K562 (cell line): ENCODE measurements at regions not wholly inside any gene's neighbourhood (a gene's known extent, or its start where the extent isn't known, plus 50 kb on each side); places are given as distances from the start of the nearest gene placed in this dataset.

Experiments used
- ATAC-seq: fragments of 200-7000 bp; cut with Tn5 transposase; 3 replicates; pipeline ENCODE4 v1.9.1; 2020; ENCODE audit warnings: moderate library complexity
- BruUV-seq: library from RNA; stranded (reverse); fragments of 400-500 nt; replicated peaks from 2 replicates; lab custom pipeline; 2021; lab: Mats Ljungman, UMichigan
- CTCF ChIA-PET: fragments of 300-600 bp; formaldehyde crosslinking; extraction: SDS; loops from one replicate; lab custom pipeline; 2021; ENCODE audit warnings: low intra/inter-chr PET ratio; lab: Yijun Ruan, JAX
- POLR2A ChIA-PET: fragments of 300-600, 350-650 bp; sonication (Branson Sonifier 250); formaldehyde crosslinking; extraction: SDS; loops from one replicate; lab custom pipeline; 2021; ENCODE audit warnings: antibody characterized with exemption, inconsistent platforms; lab: Yijun Ruan, JAX
- DNase-seq, 4 experiments: peaks; one replicate each; pipeline versions ENCODE4 v3.0.0 to v3.0.0-alpha.2; 2011 to 2018; ENCODE audit warnings: low spot score in 3 of 4, mixed read lengths in 3 of 4; ENCODE audit errors: extremely low read depth in 1 of 4
- FAIRE-seq: peaks from 2 replicates; lab custom pipeline; 2011; peaks lifted over from hg19 to GRCh38; lab: Jason Lieb, UNC
- H2AFZ ChIP-seq: 2 replicates; pipeline ENCODE4 v1.6.0; 2011; ENCODE audit warnings: low read depth, low read length, control low read depth, inconsistent platforms
- H3K27ac ChIP-seq: fragments of 200-600 bp; 3 replicates; pipeline ENCODE4 v1.8.0; 2011; ENCODE audit warnings: low read depth, mild to moderate bottlenecking, control low read depth, inconsistent platforms, low read length, moderate library complexity, mixed read lengths; ENCODE audit errors: extremely low read depth
- H3K27me3 ChIP-seq, 2 experiments: fragments of 300-600 bp in 1 of 2; 2 replicates in 1 of 2; 3 replicates in 1 of 2; pipeline versions ENCODE4 v1.6.0 to v1.8.0; 2011; ENCODE audit warnings: inconsistent platforms in 2 of 2, low read length in 2 of 2, mild to moderate bottlenecking in 1 of 2, mixed read lengths in 1 of 2, moderate library complexity in 1 of 2; ENCODE audit not compliant: control insufficient read depth in 2 of 2, insufficient read depth in 2 of 2
- H3K36me3 ChIP-seq: fragments of 300-600 bp; 3 replicates; pipeline ENCODE4 v1.8.0; 2011; ENCODE audit warnings: mild to moderate bottlenecking, low read length, inconsistent platforms; ENCODE audit not compliant: control insufficient read depth, insufficient read depth
- H3K4me1 ChIP-seq, 2 experiments: fragments of 200-600 bp in 1 of 2; replicated peaks in 1 of 2; 2 replicates in 1 of 2; 3 replicates in 1 of 2; pipeline versions ENCODE4 v1.5.1 to v1.8.0; 2011; ENCODE audit warnings: inconsistent platforms in 2 of 2, low read length in 2 of 2, mild to moderate bottlenecking in 1 of 2, mixed read lengths in 1 of 2, moderate library complexity in 1 of 2; ENCODE audit not compliant: control insufficient read depth in 2 of 2, insufficient read depth in 2 of 2
- H3K4me2 ChIP-seq: 2 replicates; pipeline ENCODE4 v1.6.1; 2011; ENCODE audit warnings: low read length, control low read depth, inconsistent platforms, mixed read lengths; ENCODE audit not compliant: insufficient read depth
- H3K4me3 ChIP-seq: fragments of 200-600 bp; sonication (generic), shearing (Covaris generic); 2 replicates; pipeline ENCODE4 v1.5.1; 2016; ENCODE audit warnings: control low read depth, inconsistent platforms
- H3K79me2 ChIP-seq: fragments of 200-600 bp; 3 replicates; pipeline ENCODE4 v1.8.0; 2011; ENCODE audit warnings: low read length, inconsistent platforms; ENCODE audit not compliant: control insufficient read depth, insufficient read depth
- H3K9ac ChIP-seq, 2 experiments: 2 replicates each; pipeline versions ENCODE4 v1.6.0 to v1.6.1; 2011; ENCODE audit warnings: low read depth in 2 of 2, low read length in 2 of 2, control low read depth in 1 of 2, inconsistent platforms in 1 of 2, mild to moderate bottlenecking in 1 of 2, mixed read lengths in 1 of 2; ENCODE audit not compliant: insufficient read depth in 1 of 2
- H3K9me1 ChIP-seq: one replicate; pipeline ENCODE4 v1.6.0; 2011; ENCODE audit warnings: inconsistent platforms, mild to moderate bottlenecking, low read length, moderate library complexity; ENCODE audit not compliant: control insufficient read depth, insufficient read depth
- H3K9me3 ChIP-seq: replicated peaks from 2 replicates; pipeline ENCODE4 v1.5.1; 2011; ENCODE audit warnings: low read depth, low read length, inconsistent platforms; ENCODE audit not compliant: control insufficient read depth, insufficient read depth
- H4K20me1 ChIP-seq: replicated peaks from 2 replicates; pipeline ENCODE4 v1.6.1; 2011; ENCODE audit warnings: low read length, inconsistent platforms, mixed read lengths; ENCODE audit not compliant: control insufficient read depth, insufficient read depth
- LEF1 ChIP-seq: fragments of 450-650 bp; IDR thresholded peaks from 2 replicates; pipeline ENCODE4 v1.6.1; 2016; ENCODE audit warnings: mild to moderate bottlenecking
- SIRT6 ChIP-seq: IDR thresholded peaks from one replicate; pipeline ENCODE4 v1.6.1; 2012; ENCODE audit warnings: low read depth, mild to moderate bottlenecking, control low read depth, inconsistent platforms, low read length, moderate library complexity
- SUPT5H ChIP-seq: fragments of 450-650 bp; IDR thresholded peaks from 2 replicates; pipeline ENCODE4 v1.6.1; 2016
- THAP12 ChIP-seq: fragments of 250-450 bp; sonication (Bioruptor Pico); IDR thresholded peaks from 2 replicates; pipeline ENCODE4 v1.9.0; 2021; ENCODE audit warnings: mild to moderate bottlenecking, inconsistent platforms
- WGBS: fragments of 100-300 bp; shearing (Covaris generic); methylation state at CpG from one replicate; pipeline ENCODE4 v1.1.6; 2016; ENCODE audit warnings: low coverage, mixed read lengths; ENCODE audit not compliant: insufficient coverage; ENCODE audit errors: missing lambda C conversion rate; 5-methylcytosine and 5-hydroxymethylcytosine counted together
- in situ Hi-C: fragments of 300-500 bp; cut with MboI; formaldehyde crosslinking; loops from 4 replicates; pipeline ENCODE4 v1.15.0; 2018; ENCODE audit warnings: inconsistent platforms, mixed read lengths
- intact Hi-C: fragments of 100-400 bp; cut with micrococcal nuclease; formaldehyde crosslinking; loops from 2 replicates; pipeline ENCODE4 v1.14.2; 2022

GRCh38 chr9:129506041-129506440 lies 114.9 kb downstream of the C9orf50 start:
- in situ Hi-C loops: loop anchor here (10.0 kb wide), 1 partner anchor 99 kb away; no protein-coding TSS in a partner anchor
- DNase-seq (no peak), ATAC-seq (no peak), FAIRE-seq (no peak)
- TF ChIP-seq SIRT6: no peak
- TF ChIP-seq THAP12 (CRISPR knock-in tag): no peak
- 0 out of 2 replicates have a peak, but pooled peaks have one; percentile 26 for TF ChIP-seq SUPT5H
- no peak for TF ChIP-seq LEF1
- Histone ChIP-seq H3K4me3 (no peak overlapping the region), H3K4me1 (peaks cover 0 to 13% of the 10 kb centered on the region in 2 experiments; a peak in 2 of 5 replicates), H3K36me3 (peaks cover 6% of the 10 kb centered on the region; the same call in 1 of the 3 replicates), H2AFZ (no peak overlapping the region), H3K9me1 (peaks cover 2% of the 10 kb centered on the region), H3K9ac (no peak overlapping the region), H3K79me2 (no peaks in the 10 kb centered on the region), H3K4me2 (no peak overlapping the region), H3K27me3 (no peaks in the 10 kb centered on the region), H3K9me3 (no peaks in the 10 kb centered on the region), H3K27ac (no peak overlapping the region), H4K20me1 (no peaks in the 10 kb centered on the region)
- intact Hi-C loops: no loop called here
- WGBS: 87% methylated on average over 10 of the region's 13 CpGs
- CTCF ChIA-PET: no interaction called here
- no TSS peak for BruUV-seq
- POLR2A ChIA-PET: interaction anchor here (0.6 to 2.5 kb wide), 9 partner anchors 10 to 261 kb away, joined by 3 to 9 read pairs (median 5); no protein-coding TSS in a partner anchor
